ENCODE measurements at regions not wholly inside any gene's neighbourhood (a gene's known extent, or its start where the extent isn't known, plus 50 kb on each side); places are given as distances from the start of the nearest gene placed in this dataset.
"Not testable (repeated sequence)": the region's sequence is repeated elsewhere in the genome, so short reads cannot be mapped to it uniquely, and the experiment has no call there.

- H3K27me3 ChIP-seq (ENCODE audit: low read depth) = no peaks in the 10 kb centered on the region
- no peak for DNase-seq
- H3K4me3 ChIP-seq = no peak overlapping the region
- peaks cover 17% of the 10 kb centered on the region for H3K4me1 ChIP-seq
- TF ChIP-seq, protein P1, sequence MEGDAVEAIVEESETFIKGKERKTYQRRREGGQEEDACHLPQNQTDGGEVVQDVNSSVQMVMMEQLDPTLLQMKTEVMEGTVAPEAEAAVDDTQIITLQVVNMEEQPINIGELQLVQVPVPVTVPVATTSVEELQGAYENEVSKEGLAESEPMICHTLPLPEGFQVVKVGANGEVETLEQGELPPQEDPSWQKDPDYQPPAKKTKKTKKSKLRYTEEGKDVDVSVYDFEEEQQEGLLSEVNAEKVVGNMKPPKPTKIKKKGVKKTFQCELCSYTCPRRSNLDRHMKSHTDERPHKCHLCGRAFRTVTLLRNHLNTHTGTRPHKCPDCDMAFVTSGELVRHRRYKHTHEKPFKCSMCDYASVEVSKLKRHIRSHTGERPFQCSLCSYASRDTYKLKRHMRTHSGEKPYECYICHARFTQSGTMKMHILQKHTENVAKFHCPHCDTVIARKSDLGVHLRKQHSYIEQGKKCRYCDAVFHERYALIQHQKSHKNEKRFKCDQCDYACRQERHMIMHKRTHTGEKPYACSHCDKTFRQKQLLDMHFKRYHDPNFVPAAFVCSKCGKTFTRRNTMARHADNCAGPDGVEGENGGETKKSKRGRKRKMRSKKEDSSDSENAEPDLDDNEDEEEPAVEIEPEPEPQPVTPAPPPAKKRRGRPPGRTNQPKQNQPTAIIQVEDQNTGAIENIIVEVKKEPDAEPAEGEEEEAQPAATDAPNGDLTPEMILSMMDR (IDR thresholded peaks at IDR 0.05; ENCODE audit: borderline replicate concordance) = no peak
- H3K27ac ChIP-seq (replicated peaks) = no peak overlapping the region
- no peaks in the 10 kb centered on the region for H3K9me3 ChIP-seq (replicated peaks)
- H3K36me3 ChIP-seq = no peaks in the 10 kb centered on the region
- intact Hi-C loops (cut with micrococcal nuclease) = no loop called here
These were observed 91.2 kb downstream of the ARRDC3 start for GRCh38 chr5:91291628-91292569.

DNA sequence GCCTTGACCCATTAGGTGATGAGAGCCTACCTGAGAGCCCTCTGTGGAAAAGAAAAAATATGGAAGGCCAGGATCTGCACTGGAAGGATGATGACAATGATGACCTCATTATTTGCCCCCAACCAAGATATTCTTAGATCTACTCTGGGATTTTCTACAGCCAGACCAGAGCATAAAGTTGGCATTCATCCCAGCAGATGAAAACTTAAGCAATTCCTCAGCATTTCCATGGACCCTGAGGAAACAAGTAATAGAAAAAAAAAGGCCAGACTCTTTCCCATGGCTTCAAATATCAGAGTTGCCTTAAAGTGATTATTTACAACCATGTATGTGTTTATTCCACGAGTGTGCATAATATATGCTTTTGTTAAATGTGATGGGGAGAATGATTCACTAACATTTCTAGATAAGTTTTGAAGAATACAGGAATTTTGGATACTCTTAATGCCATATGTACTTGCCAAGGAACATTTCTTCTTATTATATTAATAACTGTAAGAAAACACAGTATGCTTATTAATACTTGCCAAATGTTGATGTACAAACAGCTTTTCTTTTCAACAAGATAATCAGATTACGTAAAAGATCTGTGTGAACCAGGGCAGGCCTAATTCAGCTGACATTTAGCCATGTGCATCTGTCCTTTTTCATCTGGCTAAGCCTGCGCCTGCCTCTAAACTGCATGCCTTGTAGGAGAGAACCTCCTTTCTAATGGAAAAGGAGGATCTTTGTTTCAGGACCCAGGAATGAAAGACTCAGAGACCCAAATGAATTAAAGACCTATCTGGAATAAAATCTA is 94.8 kb downstream of the ARRDC3 start:
- H3K4me3 ChIP-seq = no peak overlapping the region
- no peaks in the 10 kb centered on the region for H3K9me3 ChIP-seq (replicated peaks)
- no peak for DNase-seq
- intact Hi-C loops (cut with micrococcal nuclease) = loop anchor here (10.0 kb wide), 1 partner anchor 174 kb away; no protein-coding TSS in a partner anchor
- peak overlapping the region; percentile 62 for H3K27ac ChIP-seq (replicated peaks)
- no peaks in the 10 kb centered on the region for H3K36me3 ChIP-seq
- TF ChIP-seq, protein P1 (IDR thresholded peaks at IDR 0.05; ENCODE audit: borderline replicate concordance) = no peak
- no peaks in the 10 kb centered on the region for H3K27me3 ChIP-seq (ENCODE audit: low read depth)
- peaks cover 9% of the 10 kb centered on the region for H3K4me1 ChIP-seq

DNA sequence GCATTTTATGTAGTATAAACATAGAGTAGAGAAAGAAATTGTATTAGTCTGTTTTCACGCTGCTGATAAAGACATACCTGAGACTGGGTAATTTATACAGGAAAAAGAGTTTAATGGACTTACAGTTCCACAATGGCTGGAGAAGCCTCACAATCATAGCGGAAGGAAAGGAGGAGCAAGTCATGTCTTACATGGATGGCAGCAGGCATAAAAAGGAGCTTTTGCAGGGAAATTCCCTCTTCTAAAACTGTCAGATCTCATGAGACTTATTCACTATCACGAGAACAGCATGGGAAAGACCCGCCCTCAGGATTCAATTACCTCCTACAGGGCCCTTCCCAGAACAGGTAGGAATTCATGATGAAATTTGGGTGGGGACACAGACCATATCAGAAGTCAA is 98.1 kb downstream of the ARRDC3 start:
- H3K36me3 ChIP-seq; H3K4me3 ChIP-seq; H3K27ac ChIP-seq (replicated peaks); DNase-seq; H3K9me3 ChIP-seq (replicated peaks); H3K27me3 ChIP-seq (ENCODE audit: low read depth): not testable (repeated sequence)
- intact Hi-C loops (cut with micrococcal nuclease) = loop anchor here (10.0 kb wide), 1 partner anchor 170 kb away; no protein-coding TSS in a partner anchor
- H3K4me1 ChIP-seq = peaks cover 20% of the 10 kb centered on the region

GRCh38 chr5:91283899-91284298 is 99.2 kb downstream of the ARRDC3 start:
- H3K4me3 ChIP-seq = no peak overlapping the region
- TF ChIP-seq, protein P1 (IDR thresholded peaks at IDR 0.05; ENCODE audit: borderline replicate concordance) = no peak
- H3K9me3 ChIP-seq (replicated peaks) = no peaks in the 10 kb centered on the region
- H3K36me3 ChIP-seq = no peaks in the 10 kb centered on the region
- peaks cover 23% of the 10 kb centered on the region for H3K4me1 ChIP-seq
- intact Hi-C loops (cut with micrococcal nuclease) = loop anchor here (10.0 kb wide), 1 partner anchor 169 kb away; no protein-coding TSS in a partner anchor
- no peak overlapping the region for H3K27ac ChIP-seq (replicated peaks)
- H3K27me3 ChIP-seq (ENCODE audit: low read depth) = no peaks in the 10 kb centered on the region
- no peak for DNase-seq

GRCh38 chr5:91283326-91283725 is 99.8 kb downstream of the ARRDC3 start:
- intact Hi-C loops (cut with micrococcal nuclease) = loop anchor here (10.0 kb wide), 1 partner anchor 169 kb away; no protein-coding TSS in a partner anchor

More at GRCh38 chr5:91283326-91283725, 99.8 kb downstream of the ARRDC3 start:
- H3K9me3 ChIP-seq (replicated peaks) = no peaks in the 10 kb centered on the region
- peaks cover 19% of the 10 kb centered on the region for H3K4me1 ChIP-seq
- no peaks in the 10 kb centered on the region for H3K36me3 ChIP-seq
- DNase-seq = no peak
- no peak overlapping the region for H3K4me3 ChIP-seq
- H3K27me3 ChIP-seq (ENCODE audit: low read depth) = no peaks in the 10 kb centered on the region
- no peak overlapping the region for H3K27ac ChIP-seq (replicated peaks)
- TF ChIP-seq, protein P1 (IDR thresholded peaks at IDR 0.05; ENCODE audit: borderline replicate concordance) = no peak

All from left ventricle myocardium inferior (tissue), 1 donor.